ENCODE measurements at regions not wholly inside any gene's neighbourhood (a gene's known extent, or its start where the extent isn't known, plus 50 kb on each side); places are given as distances from the start of the nearest gene placed in this dataset.

- Histone ChIP-seq H3K9ac (ENCODE audit: insufficient read length, low read depth) (no peak overlapping the region), H3K27me3 (ENCODE audit: insufficient read depth, insufficient read length) (no peaks in the 10 kb centered on the region), H3K4me1 (ENCODE audit: insufficient read depth, insufficient read length) (peaks cover 3% of the 10 kb centered on the region), H3K4me3 (ENCODE audit: insufficient read length, low read depth) (no peak overlapping the region), H3K36me3 (ENCODE audit: insufficient read depth, insufficient read length, low read length) (no peaks in the 10 kb centered on the region), H3K9me3 (ENCODE audit: insufficient read depth, low read length) (0 out of 2 replicates have a peak, but pooled peaks cover 6% of the 10 kb centered on the region)
- DNase-seq (ENCODE audit: low read depth, low spot score): no peak
- no peak for TF ChIP-seq YY1 (IDR thresholded peaks at IDR 0.05; ENCODE audit: insufficient read depth, insufficient read length)
- TF ChIP-seq ZNF274 (IDR thresholded peaks at IDR 0.05; ENCODE audit: low read depth, low read length): no peak
- no peak for TF ChIP-seq SUZ12 (IDR thresholded peaks at IDR 0.05; ENCODE audit: extremely low read depth, insufficient read depth, insufficient read length)
Observed at GRCh38 chr3:194998948-194999347, 272.0 kb downstream of the XXYLT1 start.

GRCh38 chr3:194999491-194999890 is 271.5 kb downstream of the XXYLT1 start:
- no peak overlapping the region for H3K4me3 ChIP-seq (ENCODE audit: insufficient read length, low read depth)
- no peaks in the 10 kb centered on the region for H3K27me3 ChIP-seq (ENCODE audit: insufficient read depth, insufficient read length)
- TF ChIP-seq SUZ12 (IDR thresholded peaks at IDR 0.05; ENCODE audit: extremely low read depth, insufficient read depth, insufficient read length): no peak
- no peak for TF ChIP-seq ZNF274 (IDR thresholded peaks at IDR 0.05; ENCODE audit: low read depth, low read length)
- TF ChIP-seq YY1 (IDR thresholded peaks at IDR 0.05; ENCODE audit: insufficient read depth, insufficient read length): no peak

GRCh38 chr3:195001261-195001660 is 269.7 kb downstream of the XXYLT1 start:
- TF ChIP-seq YY1 (IDR thresholded peaks at IDR 0.05; ENCODE audit: insufficient read depth, insufficient read length): no peak
- no peak for TF ChIP-seq SUZ12 (IDR thresholded peaks at IDR 0.05; ENCODE audit: extremely low read depth, insufficient read depth, insufficient read length)
- TF ChIP-seq ZNF274 (IDR thresholded peaks at IDR 0.05; ENCODE audit: low read depth, low read length): no peak
- H3K4me1 ChIP-seq (ENCODE audit: insufficient read depth, insufficient read length): peaks cover 3% of the 10 kb centered on the region
- H3K36me3 ChIP-seq (ENCODE audit: insufficient read depth, insufficient read length, low read length): no peaks in the 10 kb centered on the region
- no peak overlapping the region for H3K4me3 ChIP-seq (ENCODE audit: insufficient read length, low read depth)
- H3K9me3 ChIP-seq (ENCODE audit: insufficient read depth, low read length): 0 out of 2 replicates have a peak, but pooled peaks cover 6% of the 10 kb centered on the region
- H3K27me3 ChIP-seq (ENCODE audit: insufficient read depth, insufficient read length): no peaks in the 10 kb centered on the region
- no peak for DNase-seq (ENCODE audit: low read depth, low spot score)
- no peak overlapping the region for H3K9ac ChIP-seq (ENCODE audit: insufficient read length, low read depth)

More at GRCh38 chr3:194999491-194999890, 271.5 kb downstream of the XXYLT1 start:
- Histone ChIP-seq H3K36me3 (ENCODE audit: insufficient read depth, insufficient read length, low read length) (no peaks in the 10 kb centered on the region), H3K4me1 (ENCODE audit: insufficient read depth, insufficient read length) (peaks cover 3% of the 10 kb centered on the region), H3K9me3 (ENCODE audit: insufficient read depth, low read length) (0 out of 2 replicates have a peak, but pooled peaks cover 6% of the 10 kb centered on the region), H3K9ac (ENCODE audit: insufficient read length, low read depth) (no peak overlapping the region)
- no peak for DNase-seq (ENCODE audit: low read depth, low spot score)

- Histone ChIP-seq H3K9ac (ENCODE audit: insufficient read length, low read depth) (no peak overlapping the region), H3K36me3 (ENCODE audit: insufficient read depth, insufficient read length, low read length) (no peaks in the 10 kb centered on the region), H3K4me3 (ENCODE audit: insufficient read length, low read depth) (no peak overlapping the region), H3K4me1 (ENCODE audit: insufficient read depth, insufficient read length) (peaks cover 3% of the 10 kb centered on the region), H3K27me3 (ENCODE audit: insufficient read depth, insufficient read length) (no peaks in the 10 kb centered on the region), H3K9me3 (ENCODE audit: insufficient read depth, low read length) (0 out of 2 replicates have a peak, but pooled peaks cover 6% of the 10 kb centered on the region)
- TF ChIP-seq YY1 (IDR thresholded peaks at IDR 0.05; ENCODE audit: insufficient read depth, insufficient read length): no peak
- TF ChIP-seq ZNF274 (IDR thresholded peaks at IDR 0.05; ENCODE audit: low read depth, low read length): no peak
- TF ChIP-seq SUZ12 (IDR thresholded peaks at IDR 0.05; ENCODE audit: extremely low read depth, insufficient read depth, insufficient read length): no peak
- peak; percentile 40 for DNase-seq (ENCODE audit: low read depth, low spot score)
Observed at GRCh38 chr3:195001961-195002861, 268.7 kb downstream of the XXYLT1 start.

GRCh38 chr3:195003006-195003892 is 267.7 kb downstream of the XXYLT1 start:
- no peak overlapping the region for H3K4me3 ChIP-seq (ENCODE audit: insufficient read length, low read depth)
- no peak for TF ChIP-seq ZNF274 (IDR thresholded peaks at IDR 0.05; ENCODE audit: low read depth, low read length)
- no peak for TF ChIP-seq SUZ12 (IDR thresholded peaks at IDR 0.05; ENCODE audit: extremely low read depth, insufficient read depth, insufficient read length)
- TF ChIP-seq YY1 (IDR thresholded peaks at IDR 0.05; ENCODE audit: insufficient read depth, insufficient read length): no peak

GRCh38 chr3:195003893-195004289 is 267.1 kb downstream of the XXYLT1 start:
- no peak for DNase-seq (ENCODE audit: low read depth, low spot score)
- Histone ChIP-seq H3K4me1 (ENCODE audit: insufficient read depth, insufficient read length) (peaks cover 3% of the 10 kb centered on the region), H3K27me3 (ENCODE audit: insufficient read depth, insufficient read length) (no peaks in the 10 kb centered on the region), H3K9ac (ENCODE audit: insufficient read length, low read depth) (no peak overlapping the region), H3K36me3 (ENCODE audit: insufficient read depth, insufficient read length, low read length) (no peaks in the 10 kb centered on the region), H3K9me3 (ENCODE audit: insufficient read depth, low read length) (0 out of 2 replicates have a peak, but pooled peaks cover 6% of the 10 kb centered on the region), H3K4me3 (ENCODE audit: insufficient read length, low read depth) (no peak overlapping the region)
- TF ChIP-seq ZNF274 (IDR thresholded peaks at IDR 0.05; ENCODE audit: low read depth, low read length) (no peak), SUZ12 (IDR thresholded peaks at IDR 0.05; ENCODE audit: extremely low read depth, insufficient read depth, insufficient read length) (no peak), YY1 (IDR thresholded peaks at IDR 0.05; ENCODE audit: insufficient read depth, insufficient read length) (no peak)

More at GRCh38 chr3:195003006-195003892, 267.7 kb downstream of the XXYLT1 start:
- H3K9me3 ChIP-seq (ENCODE audit: insufficient read depth, low read length): 0 out of 2 replicates have a peak, but pooled peaks cover 6% of the 10 kb centered on the region
- no peaks in the 10 kb centered on the region for H3K36me3 ChIP-seq (ENCODE audit: insufficient read depth, insufficient read length, low read length)
- peaks cover 3% of the 10 kb centered on the region for H3K4me1 ChIP-seq (ENCODE audit: insufficient read depth, insufficient read length)
- no peak for DNase-seq (ENCODE audit: low read depth, low spot score)
- H3K9ac ChIP-seq (ENCODE audit: insufficient read length, low read depth): no peak overlapping the region
- no peaks in the 10 kb centered on the region for H3K27me3 ChIP-seq (ENCODE audit: insufficient read depth, insufficient read length)

All from NT2/D1 (cell line).